PFSK-1 (cell line): ENCODE measurements at regions not wholly inside any gene's neighbourhood (a gene's known extent, or its start where the extent isn't known, plus 50 kb on each side); places are given as distances from the start of the nearest gene placed in this dataset.

Source experiments
- FOXP2 ChIP-seq: optimal IDR thresholded peaks from 2 replicates; pipeline ENCODE3; 2011; ENCODE audit warnings: borderline replicate concordance, control low read depth, inconsistent platforms; ENCODE audit not compliant: insufficient read depth; ENCODE audit errors: extremely low read length, extremely low read depth
- POLR2AphosphoS5 ChIP-seq: IDR thresholded peaks from 2 replicates; pipeline ENCODE4 v1.6.1; 2012; ENCODE audit warnings: low read depth, mild to moderate bottlenecking, control low read depth, low read length, moderate library complexity
- REST ChIP-seq, 2 experiments: IDR thresholded peaks; 2 replicates each; pipeline versions ENCODE4 v1.6.1 to v1.8.0; 2011 to 2012; ENCODE audit warnings: low read depth in 2 of 2, low read length in 2 of 2, control low read depth in 1 of 2, inconsistent platforms in 1 of 2, mild to moderate bottlenecking in 1 of 2, moderate library complexity in 1 of 2; ENCODE audit not compliant: insufficient read depth in 1 of 2
- SIN3A ChIP-seq: IDR thresholded peaks from 2 replicates; pipeline ENCODE4 v1.6.1; 2012; ENCODE audit warnings: mild to moderate bottlenecking, low read length, moderate library complexity, borderline replicate concordance; ENCODE audit not compliant: insufficient read depth
- TAF1 ChIP-seq: IDR thresholded peaks from 2 replicates; pipeline ENCODE4 v1.6.1; 2012; ENCODE audit warnings: low read length, control low read depth, borderline replicate concordance; ENCODE audit not compliant: insufficient read depth

GRCh38 chr4:26106776-26107175 lies 192.8 kb downstream of the SMIM20 start:
- no peak for TF ChIP-seq POLR2AphosphoS5

- TF ChIP-seq REST (IDR thresholded peaks at IDR 0.05; ENCODE audit: insufficient read depth in 1 of 2, low read depth in 2 of 2, low read length in 2 of 2) (no peak), POLR2AphosphoS5 (no peak), FOXP2 (no peak), SIN3A (no peak), TAF1 (no peak)
These were observed 194.0 kb downstream of the SMIM20 start for GRCh38 chr4:26108054-26108453.

- TF ChIP-seq SIN3A (no peak), POLR2AphosphoS5 (no peak), FOXP2 (no peak), TAF1 (no peak), REST (IDR thresholded peaks at IDR 0.05; ENCODE audit: insufficient read depth in 1 of 2, low read depth in 2 of 2, low read length in 2 of 2) (no peak)
These were observed 196.5 kb downstream of the SMIM20 start for GRCh38 chr4:26110493-26110892.

- no peak for TF ChIP-seq POLR2AphosphoS5
- no peak for TF ChIP-seq REST (IDR thresholded peaks at IDR 0.05; ENCODE audit: insufficient read depth in 1 of 2, low read depth in 2 of 2, low read length in 2 of 2)
- TF ChIP-seq SIN3A = no peak
- TF ChIP-seq TAF1 = no peak
- no peak for TF ChIP-seq FOXP2
These were observed 199.4 kb downstream of the SMIM20 start for GRCh38 chr4:26113339-26113940.

GRCh38 chr4:26116057-26116456 lies 202.0 kb downstream of the SMIM20 start:
- TF ChIP-seq FOXP2 = peak; percentile 87
- TF ChIP-seq SIN3A = peak; percentile 21; the same call in 1 of the 2 replicates
- no peak for TF ChIP-seq TAF1

GRCh38 chr4:26120098-26120825 lies 200.6 kb upstream of the RBPJ start:
- TF ChIP-seq SIN3A (no peak), TAF1 (no peak), REST (IDR thresholded peaks at IDR 0.05; ENCODE audit: insufficient read depth in 1 of 2, low read depth in 2 of 2, low read length in 2 of 2) (no peak), POLR2AphosphoS5 (no peak), FOXP2 (no peak)
